MM.1S (cell line): ENCODE measurements at regions not wholly inside any gene's neighbourhood (a gene's known extent, or its start where the extent isn't known, plus 50 kb on each side); places are given as distances from the start of the nearest gene placed in this dataset.

Experiments used
- CTCF ChIP-seq: fragments of 300-600 bp; sonication (generic); IDR thresholded peaks from 2 replicates; pipeline ENCODE4 v1.5.1; 2016; ENCODE audit warnings: antibody characterized with exemption, low read length, mixed read lengths
- EZH2 ChIP-seq: fragments of 300-600 bp; sonication (generic); optimal IDR thresholded peaks from 2 replicates; pipeline ENCODE3; 2017; ENCODE audit warnings: low read depth, mild to moderate bottlenecking, antibody characterized with exemption, low read length, mixed read lengths
- EZH2phosphoT487 ChIP-seq: fragments of 300-600 bp; sonication (generic); IDR thresholded peaks from 2 replicates; pipeline ENCODE4 v1.6.1; 2018; ENCODE audit warnings: antibody characterized with exemption, low read length

GRCh38 chr18:74005320-74006109 lies 142.1 kb downstream of the FBXO15 start:
- no peak for TF ChIP-seq EZH2
- no peak for TF ChIP-seq CTCF
- no peak for TF ChIP-seq EZH2phosphoT487
